ENCODE measurements at regions not wholly inside any gene's neighbourhood (a gene's known extent, or its start where the extent isn't known, plus 50 kb on each side); places are given as distances from the start of the nearest gene placed in this dataset.

- H3K4me2 ChIP-seq: no peak overlapping the region
- H3K79me2 ChIP-seq (ENCODE audit: low read depth): no peaks in the 10 kb centered on the region
- no peak overlapping the region for H3K4me3 ChIP-seq
- no peak for DNase-seq
- CTCF ChIA-PET: no interaction called here
- H3K9me3 ChIP-seq (ENCODE audit: insufficient read depth, low read depth): no peaks in the 10 kb centered on the region
- H2AFZ ChIP-seq: no peak overlapping the region
- POLR2A ChIA-PET (ENCODE audit: unreplicated experiment): no interaction called here
- H4K20me1 ChIP-seq (ENCODE audit: insufficient read depth): no peaks in the 10 kb centered on the region
- intact Hi-C loops (cut with micrococcal nuclease; ENCODE audit: unreplicated experiment): no loop called here
- H3K36me3 ChIP-seq (ENCODE audit: low read depth): no peaks in the 10 kb centered on the region
- no TSS peak for BruUV-seq (replicated peaks)
- H3K9me2 ChIP-seq (ENCODE audit: insufficient read depth): no peaks in the 10 kb centered on the region
- no peak for TF ChIP-seq EZH2 (IDR thresholded peaks at IDR 0.05; ENCODE audit: low read depth)
- TF ChIP-seq CTCF (conservative IDR thresholded peaks at IDR 0.05): no peak; the same call in 1 of the 2 replicates
- no peaks in the 10 kb centered on the region for H3F3A ChIP-seq (ENCODE audit: insufficient read depth, low read depth)
- H3K27ac ChIP-seq: no peak overlapping the region
- H3K4me1 ChIP-seq (replicated peaks; ENCODE audit: insufficient read depth): no peaks in the 10 kb centered on the region
- H3K27me3 ChIP-seq (ENCODE audit: insufficient read depth, low read depth): peaks cover 93% of the 10 kb centered on the region
These were observed 83.6 kb upstream of the NLRP1 start for GRCh38 chr17:5667871-5668270.

- no peak overlapping the region for H2AFZ ChIP-seq
- POLR2A ChIA-PET (ENCODE audit: unreplicated experiment): no interaction called here
- intact Hi-C loops (cut with micrococcal nuclease; ENCODE audit: unreplicated experiment): no loop called here
- TF ChIP-seq CTCF (conservative IDR thresholded peaks at IDR 0.05): no peak
- no peak for TF ChIP-seq EZH2 (IDR thresholded peaks at IDR 0.05; ENCODE audit: low read depth)
- H3K4me2 ChIP-seq: no peak overlapping the region
- peaks cover 93% of the 10 kb centered on the region for H3K27me3 ChIP-seq (ENCODE audit: insufficient read depth, low read depth)
- H3K4me3 ChIP-seq: no peak overlapping the region
- no peaks in the 10 kb centered on the region for H3K4me1 ChIP-seq (replicated peaks; ENCODE audit: insufficient read depth)
- H3K27ac ChIP-seq: no peak overlapping the region
- H4K20me1 ChIP-seq (ENCODE audit: insufficient read depth): no peaks in the 10 kb centered on the region
- no peak for DNase-seq
- CTCF ChIA-PET: no interaction called here
- H3K79me2 ChIP-seq (ENCODE audit: low read depth): no peaks in the 10 kb centered on the region
- no peaks in the 10 kb centered on the region for H3K36me3 ChIP-seq (ENCODE audit: low read depth)
- no peaks in the 10 kb centered on the region for H3F3A ChIP-seq (ENCODE audit: insufficient read depth, low read depth)
- BruUV-seq (replicated peaks): no TSS peak
- H3K9me2 ChIP-seq (ENCODE audit: insufficient read depth): no peaks in the 10 kb centered on the region
- H3K9me3 ChIP-seq (ENCODE audit: insufficient read depth, low read depth): no peaks in the 10 kb centered on the region
These were observed 84.3 kb upstream of the NLRP1 start for GRCh38 chr17:5668557-5669138.

- H2AFZ ChIP-seq: no peak overlapping the region
- BruUV-seq (replicated peaks): no TSS peak
- no peaks in the 10 kb centered on the region for H3K9me2 ChIP-seq (ENCODE audit: insufficient read depth)
- H3K27ac ChIP-seq: no peak overlapping the region
- H3K4me1 ChIP-seq (replicated peaks; ENCODE audit: insufficient read depth): no peaks in the 10 kb centered on the region
- POLR2A ChIA-PET (ENCODE audit: unreplicated experiment): no interaction called here
- H4K20me1 ChIP-seq (ENCODE audit: insufficient read depth): no peaks in the 10 kb centered on the region
- no peak for TF ChIP-seq EZH2 (IDR thresholded peaks at IDR 0.05; ENCODE audit: low read depth)
- no peak for TF ChIP-seq CTCF (conservative IDR thresholded peaks at IDR 0.05)
- H3K4me2 ChIP-seq: no peak overlapping the region
- no peaks in the 10 kb centered on the region for H3K9me3 ChIP-seq (ENCODE audit: insufficient read depth, low read depth)
- no peak for DNase-seq
- peaks cover 93% of the 10 kb centered on the region for H3K27me3 ChIP-seq (ENCODE audit: insufficient read depth, low read depth)
- intact Hi-C loops (cut with micrococcal nuclease; ENCODE audit: unreplicated experiment): no loop called here
- H3K36me3 ChIP-seq (ENCODE audit: low read depth): no peaks in the 10 kb centered on the region
- CTCF ChIA-PET: no interaction called here
- H3K79me2 ChIP-seq (ENCODE audit: low read depth): no peaks in the 10 kb centered on the region
- no peaks in the 10 kb centered on the region for H3F3A ChIP-seq (ENCODE audit: insufficient read depth, low read depth)
- no peak overlapping the region for H3K4me3 ChIP-seq
These were observed 84.9 kb upstream of the NLRP1 start for GRCh38 chr17:5669191-5669590.
